WTC11 (cell line): ENCODE measurements at regions not wholly inside any gene's neighbourhood (a gene's known extent, or its start where the extent isn't known, plus 50 kb on each side); places are given as distances from the start of the nearest gene placed in this dataset.

Experiments used
- ATAC-seq: fragments of 200-7000 bp; cut with Tn5 transposase; 2 replicates; pipeline ENCODE4 v1.10.0; 2021; ENCODE audit warnings: mild to moderate bottlenecking, moderate library complexity
- CTCF ChIA-PET: fragments of 300-600 bp; sonication (Branson Sonifier 250); formaldehyde crosslinking; loops from one replicate; lab custom pipeline; 2021; ENCODE audit warnings: antibody characterized with exemption; lab: Charles Lee
- POLR2A ChIA-PET: fragments of 350-600 bp; sonication (Branson Sonifier 250); formaldehyde crosslinking; loops from one replicate; lab custom pipeline; 2021; ENCODE audit warnings: antibody characterized with exemption; lab: Charles Lee
- DNase-seq: peaks from one replicate; pipeline ENCODE4 v3.0.0; 2021; ENCODE audit warnings: low spot score
- H3K27ac Mint-ChIP-seq: 2 replicates; pipeline ENCODE4 v1.8.0; 2021; ENCODE audit warnings: mixed read lengths
- H3K27me3 Mint-ChIP-seq: 2 replicates; pipeline ENCODE4 v1.8.0; 2021; ENCODE audit warnings: low read depth, mild to moderate bottlenecking, moderate library complexity, mixed read lengths
- H3K36me3 Mint-ChIP-seq: 2 replicates; pipeline ENCODE4 v1.8.0; 2021; ENCODE audit warnings: mixed read lengths
- H3K4me1 Mint-ChIP-seq: 2 replicates; pipeline ENCODE4 v1.8.0; 2022; ENCODE audit warnings: mixed read lengths
- H3K4me3 Mint-ChIP-seq: 2 replicates; pipeline ENCODE4 v1.8.0; 2021; ENCODE audit warnings: mild to moderate bottlenecking, moderate library complexity, mixed read lengths
- H3K9me3 Mint-ChIP-seq: 2 replicates; pipeline ENCODE4 v1.8.0; 2021; ENCODE audit warnings: mixed read lengths
- CREB1 ChIP-seq: sonication (generic); formaldehyde crosslinking; IDR thresholded peaks from 2 replicates; pipeline ENCODE4 v1.8.0; 2023; ENCODE audit warnings: mild to moderate bottlenecking, missing genetic modification reagents
- CTCF ChIP-seq: fragments of 200-600 bp; IDR thresholded peaks from 2 replicates; pipeline ENCODE4 v1.8.0; 2022; ENCODE audit warnings: antibody characterized with exemption
- ERG ChIP-seq: fragments of 250-450 bp; sonication (Bioruptor Pico); IDR thresholded peaks from 2 replicates; pipeline ENCODE4 v1.8.0; 2021; ENCODE audit warnings: mild to moderate bottlenecking
- MYBL2 ChIP-seq: sonication (generic); formaldehyde crosslinking; IDR thresholded peaks from 2 replicates; pipeline ENCODE4 v1.8.1; 2023; ENCODE audit warnings: mild to moderate bottlenecking, moderate library complexity, missing genetic modification reagents
- NR3C1 ChIP-seq: sonication (generic); formaldehyde crosslinking; conservative IDR thresholded peaks from 2 replicates; pipeline ENCODE4 v1.8.1; 2023; ENCODE audit warnings: low read depth, mild to moderate bottlenecking, missing genetic modification reagents
- PRDM15 ChIP-seq: sonication (generic); formaldehyde crosslinking; IDR thresholded peaks from 2 replicates; pipeline ENCODE4 v1.8.0; 2022; ENCODE audit warnings: missing genetic modification reagents
- RELA ChIP-seq: sonication (generic); formaldehyde crosslinking; IDR thresholded peaks from 2 replicates; pipeline ENCODE4 v1.8.1; 2022; ENCODE audit warnings: missing genetic modification reagents, mild to moderate bottlenecking, borderline replicate concordance
- SMAD3 ChIP-seq: sonication (generic); formaldehyde crosslinking; IDR thresholded peaks from 2 replicates; pipeline ENCODE4 v1.8.0; 2022; ENCODE audit warnings: missing genetic modification reagents, mild to moderate bottlenecking, borderline replicate concordance
- ZNF121 ChIP-seq: sonication (generic); formaldehyde crosslinking; IDR thresholded peaks from 2 replicates; pipeline ENCODE4 v1.8.0; 2023; ENCODE audit warnings: missing genetic modification reagents
- ZNF532 ChIP-seq: fragments of 250-450 bp; sonication (Bioruptor Pico); IDR thresholded peaks from 2 replicates; pipeline ENCODE4 v1.9.0; 2021; ENCODE audit warnings: mild to moderate bottlenecking, borderline replicate concordance
- ZSCAN18 ChIP-seq: fragments of 250-450 bp; sonication (Bioruptor Pico); IDR thresholded peaks from 2 replicates; pipeline ENCODE4 v2.1.2; 2022; ENCODE audit warnings: mild to moderate bottlenecking, moderate library complexity
- TF ChIP-seq, protein P1 (sequence below): sonication (generic); formaldehyde crosslinking; conservative IDR thresholded peaks from 2 replicates; pipeline ENCODE4 v1.8.1; 2023; ENCODE audit warnings: mild to moderate bottlenecking, low read depth, missing genetic modification reagents, moderate library complexity
- TF ChIP-seq, protein P2 (sequence below): sonication (generic); formaldehyde crosslinking; IDR thresholded peaks from 2 replicates; pipeline ENCODE4 v1.8.1; 2022; ENCODE audit warnings: low read depth, mild to moderate bottlenecking, moderate library complexity, missing genetic modification reagents, borderline replicate concordance

GRCh38 chr3:145190138-145190537, 970.8 kb downstream of the PLOD2 start (continued):
- TF ChIP-seq ZNF532 (CRISPR knock-in tag) (no peak), SMAD3 (no peak), MYBL2 (CRISPR knock-in tag) (no peak), CREB1 (CRISPR knock-in tag) (no peak), ERG (no peak)
- TF ChIP-seq, protein P1, sequence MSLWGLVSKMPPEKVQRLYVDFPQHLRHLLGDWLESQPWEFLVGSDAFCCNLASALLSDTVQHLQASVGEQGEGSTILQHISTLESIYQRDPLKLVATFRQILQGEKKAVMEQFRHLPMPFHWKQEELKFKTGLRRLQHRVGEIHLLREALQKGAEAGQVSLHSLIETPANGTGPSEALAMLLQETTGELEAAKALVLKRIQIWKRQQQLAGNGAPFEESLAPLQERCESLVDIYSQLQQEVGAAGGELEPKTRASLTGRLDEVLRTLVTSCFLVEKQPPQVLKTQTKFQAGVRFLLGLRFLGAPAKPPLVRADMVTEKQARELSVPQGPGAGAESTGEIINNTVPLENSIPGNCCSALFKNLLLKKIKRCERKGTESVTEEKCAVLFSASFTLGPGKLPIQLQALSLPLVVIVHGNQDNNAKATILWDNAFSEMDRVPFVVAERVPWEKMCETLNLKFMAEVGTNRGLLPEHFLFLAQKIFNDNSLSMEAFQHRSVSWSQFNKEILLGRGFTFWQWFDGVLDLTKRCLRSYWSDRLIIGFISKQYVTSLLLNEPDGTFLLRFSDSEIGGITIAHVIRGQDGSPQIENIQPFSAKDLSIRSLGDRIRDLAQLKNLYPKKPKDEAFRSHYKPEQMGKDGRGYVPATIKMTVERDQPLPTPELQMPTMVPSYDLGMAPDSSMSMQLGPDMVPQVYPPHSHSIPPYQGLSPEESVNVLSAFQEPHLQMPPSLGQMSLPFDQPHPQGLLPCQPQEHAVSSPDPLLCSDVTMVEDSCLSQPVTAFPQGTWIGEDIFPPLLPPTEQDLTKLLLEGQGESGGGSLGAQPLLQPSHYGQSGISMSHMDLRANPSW (CRISPR knock-in tag) = no peak
- TF ChIP-seq, all 79 proteins: peak for 0

DNA sequence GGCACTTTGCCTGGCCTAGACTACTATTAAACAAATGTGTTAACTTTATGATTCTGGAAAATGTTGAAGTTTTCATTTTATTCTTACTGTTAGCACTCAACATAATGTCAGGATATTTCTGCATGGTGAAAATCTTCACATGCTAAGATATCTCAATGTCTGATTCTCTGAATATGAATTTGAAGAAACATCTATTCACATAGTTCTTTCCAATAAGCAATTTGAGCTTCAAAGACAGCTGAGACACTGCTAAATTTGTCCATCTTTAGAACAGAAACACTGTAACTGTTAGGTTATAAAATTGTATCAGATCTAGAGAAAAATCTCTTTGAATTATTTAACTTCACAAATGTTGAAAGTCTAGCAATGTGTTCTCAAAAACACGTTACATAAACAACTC, 970.2 kb downstream of the PLOD2 start:
- ATAC-seq (no peak), DNase-seq (no peak)
- TF ChIP-seq ZSCAN18 (no peak), NR3C1 (no peak), ZNF121 (no peak), PRDM15 (CRISPR knock-in tag) (no peak), RELA (no peak), CTCF (no peak)
- TF ChIP-seq, protein P2, sequence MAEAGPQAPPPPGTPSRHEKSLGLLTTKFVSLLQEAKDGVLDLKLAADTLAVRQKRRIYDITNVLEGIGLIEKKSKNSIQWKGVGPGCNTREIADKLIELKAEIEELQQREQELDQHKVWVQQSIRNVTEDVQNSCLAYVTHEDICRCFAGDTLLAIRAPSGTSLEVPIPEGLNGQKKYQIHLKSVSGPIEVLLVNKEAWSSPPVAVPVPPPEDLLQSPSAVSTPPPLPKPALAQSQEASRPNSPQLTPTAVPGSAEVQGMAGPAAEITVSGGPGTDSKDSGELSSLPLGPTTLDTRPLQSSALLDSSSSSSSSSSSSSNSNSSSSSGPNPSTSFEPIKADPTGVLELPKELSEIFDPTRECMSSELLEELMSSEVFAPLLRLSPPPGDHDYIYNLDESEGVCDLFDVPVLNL (CRISPR knock-in tag) = no peak
- no peak overlapping the region for H3K4me3 Mint-ChIP-seq
- POLR2A ChIA-PET = no interaction called here
- CTCF ChIA-PET = no interaction called here
- no peaks in the 10 kb centered on the region for H3K9me3 Mint-ChIP-seq
- H3K27ac Mint-ChIP-seq = no peak overlapping the region
- H3K27me3 Mint-ChIP-seq = no peaks in the 10 kb centered on the region
- H3K36me3 Mint-ChIP-seq = no peaks in the 10 kb centered on the region
- peaks cover 13% of the 10 kb centered on the region for H3K4me1 Mint-ChIP-seq
